ENCODE measurements at regions not wholly inside any gene's neighbourhood (a gene's known extent, or its start where the extent isn't known, plus 50 kb on each side); places are given as distances from the start of the nearest gene placed in this dataset.

DNA sequence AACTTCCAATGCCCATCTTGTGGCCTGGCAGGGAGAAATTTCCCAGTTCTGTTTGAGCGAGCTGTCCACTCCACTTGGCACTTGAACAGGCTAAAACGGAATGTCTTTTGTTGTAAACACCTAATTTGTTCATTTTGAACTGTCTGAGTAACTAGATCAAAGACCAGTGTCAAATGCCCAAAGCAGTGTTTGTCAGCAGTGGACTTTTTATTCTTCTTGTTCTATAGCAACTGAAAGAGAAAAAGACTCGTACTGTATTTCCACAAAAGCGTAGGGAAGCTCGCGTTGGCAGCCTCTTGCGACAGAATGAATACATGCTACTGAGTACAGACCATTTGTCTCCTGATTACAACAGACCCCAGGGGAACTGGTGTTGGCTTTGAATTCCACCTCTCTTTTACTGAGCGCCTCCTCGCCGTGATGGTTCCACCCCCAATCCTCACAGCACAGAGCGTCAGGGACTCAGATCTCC, 601.8 kb upstream of the ZNF608 start:
- TF ChIP-seq EHMT2 (IDR thresholded peaks at IDR 0.05; ENCODE audit: low read depth) (no peak), TP53 (CRISPR knock-in tag; IDR thresholded peaks at IDR 0.05) (no peak), MAZ (IDR thresholded peaks at IDR 0.05; ENCODE audit: borderline replicate concordance, low read depth, low read length) (no peak)
- ATAC-seq (no peak), FAIRE-seq (no peak), DNase-seq (ENCODE audit: low read depth in 1 of 2, low spot score in 1 of 2) (no peak)
- H3K4me3 ChIP-seq = no peak overlapping the region
- ChIA-PET CTCF (interaction anchor here (0.8 kb wide), 1 partner anchor 10 kb away, joined by 3 read pairs; no protein-coding TSS in a partner anchor), POLR2A (no interaction called here)
- H3K4me1 ChIP-seq = no peaks in the 10 kb centered on the region
- WGBS (ENCODE audit: missing lambda C conversion rate) = 84% methylated on average over 11 of the region's 11 CpGs
- no peaks in the 10 kb centered on the region for H3K9me3 ChIP-seq
- H3K27ac ChIP-seq = no peak overlapping the region
- no peak overlapping the region for H3K4me2 ChIP-seq

GRCh38 chr5:125348936-125349831, 602.7 kb upstream of the ZNF608 start:
- ChIA-PET POLR2A (no interaction called here), CTCF (interaction anchor here (0.8 kb wide), 1 partner anchor 9 kb away, joined by 3 read pairs; no protein-coding TSS in a partner anchor)
- no peaks in the 10 kb centered on the region for H3K9me3 ChIP-seq
- ATAC-seq = no peak
- 63% methylated on average over 9 of the region's 9 CpGs for WGBS (ENCODE audit: missing lambda C conversion rate)
- no peak for DNase-seq (ENCODE audit: low read depth in 1 of 2, low spot score in 1 of 2)
- no peak overlapping the region for H3K4me3 ChIP-seq
- no peaks in the 10 kb centered on the region for H3K4me1 ChIP-seq
- no peak overlapping the region for H3K27ac ChIP-seq
- no peak overlapping the region for H3K4me2 ChIP-seq
- FAIRE-seq = no peak
- TF ChIP-seq EHF (CRISPR knock-in tag; IDR thresholded peaks at IDR 0.05) (no peak), MYC (IDR thresholded peaks at IDR 0.05; ENCODE audit: borderline replicate concordance, low read length) (no peak), HOXB13 (CRISPR knock-in tag; IDR thresholded peaks at IDR 0.05; ENCODE audit: low read depth) (no peak), HDAC2 (IDR thresholded peaks at IDR 0.05) (no peak), JUNB (IDR thresholded peaks at IDR 0.05) (no peak), ZSCAN20 (CRISPR knock-in tag; IDR thresholded peaks at IDR 0.05) (no peak), ELK1 (IDR thresholded peaks at IDR 0.05; ENCODE audit: low read depth, low read length) (no peak), CHD2 (IDR thresholded peaks at IDR 0.05; ENCODE audit: low read length, partially characterized antibody) (no peak), CBX8 (IDR thresholded peaks at IDR 0.05) (no peak), RNF2 (IDR thresholded peaks at IDR 0.05; ENCODE audit: borderline replicate concordance, low read depth) (no peak)
- TF ChIP-seq, protein P1, sequence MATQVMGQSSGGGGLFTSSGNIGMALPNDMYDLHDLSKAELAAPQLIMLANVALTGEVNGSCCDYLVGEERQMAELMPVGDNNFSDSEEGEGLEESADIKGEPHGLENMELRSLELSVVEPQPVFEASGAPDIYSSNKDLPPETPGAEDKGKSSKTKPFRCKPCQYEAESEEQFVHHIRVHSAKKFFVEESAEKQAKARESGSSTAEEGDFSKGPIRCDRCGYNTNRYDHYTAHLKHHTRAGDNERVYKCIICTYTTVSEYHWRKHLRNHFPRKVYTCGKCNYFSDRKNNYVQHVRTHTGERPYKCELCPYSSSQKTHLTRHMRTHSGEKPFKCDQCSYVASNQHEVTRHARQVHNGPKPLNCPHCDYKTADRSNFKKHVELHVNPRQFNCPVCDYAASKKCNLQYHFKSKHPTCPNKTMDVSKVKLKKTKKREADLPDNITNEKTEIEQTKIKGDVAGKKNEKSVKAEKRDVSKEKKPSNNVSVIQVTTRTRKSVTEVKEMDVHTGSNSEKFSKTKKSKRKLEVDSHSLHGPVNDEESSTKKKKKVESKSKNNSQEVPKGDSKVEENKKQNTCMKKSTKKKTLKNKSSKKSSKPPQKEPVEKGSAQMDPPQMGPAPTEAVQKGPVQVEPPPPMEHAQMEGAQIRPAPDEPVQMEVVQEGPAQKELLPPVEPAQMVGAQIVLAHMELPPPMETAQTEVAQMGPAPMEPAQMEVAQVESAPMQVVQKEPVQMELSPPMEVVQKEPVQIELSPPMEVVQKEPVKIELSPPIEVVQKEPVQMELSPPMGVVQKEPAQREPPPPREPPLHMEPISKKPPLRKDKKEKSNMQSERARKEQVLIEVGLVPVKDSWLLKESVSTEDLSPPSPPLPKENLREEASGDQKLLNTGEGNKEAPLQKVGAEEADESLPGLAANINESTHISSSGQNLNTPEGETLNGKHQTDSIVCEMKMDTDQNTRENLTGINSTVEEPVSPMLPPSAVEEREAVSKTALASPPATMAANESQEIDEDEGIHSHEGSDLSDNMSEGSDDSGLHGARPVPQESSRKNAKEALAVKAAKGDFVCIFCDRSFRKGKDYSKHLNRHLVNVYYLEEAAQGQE (IDR thresholded peaks at IDR 0.05) = no peak

GRCh38 chr5:125357660-125358059, 611.2 kb upstream of the ZNF608 start:
- no peak overlapping the region for H3K4me3 ChIP-seq
- no peak overlapping the region for H3K27ac ChIP-seq
- ChIA-PET POLR2A (no interaction called here), CTCF (interaction anchor here (0.7 to 1.1 kb wide), 2 partner anchors 9 to 208 kb away, joined by 3 read pairs; no protein-coding TSS in a partner anchor)
- no peak for FAIRE-seq
- DNase-seq (ENCODE audit: low read depth in 1 of 2, low spot score in 1 of 2) = no peak
- H3K4me1 ChIP-seq = no peaks in the 10 kb centered on the region
- no peak overlapping the region for H3K4me2 ChIP-seq
- TF ChIP-seq MAFK (IDR thresholded peaks at IDR 0.05; ENCODE audit: partially characterized antibody) = no peak
- ATAC-seq = no peak
- peaks cover 12% of the 10 kb centered on the region; the same call in 1 of the 3 replicates for H3K9me3 ChIP-seq
